ENCODE measurements at regions not wholly inside any gene's neighbourhood (a gene's known extent, or its start where the extent isn't known, plus 50 kb on each side); places are given as distances from the start of the nearest gene placed in this dataset.
A peak's percentile ranks its signal among the peaks of the same experiment; 100 is the strongest.

DNA sequence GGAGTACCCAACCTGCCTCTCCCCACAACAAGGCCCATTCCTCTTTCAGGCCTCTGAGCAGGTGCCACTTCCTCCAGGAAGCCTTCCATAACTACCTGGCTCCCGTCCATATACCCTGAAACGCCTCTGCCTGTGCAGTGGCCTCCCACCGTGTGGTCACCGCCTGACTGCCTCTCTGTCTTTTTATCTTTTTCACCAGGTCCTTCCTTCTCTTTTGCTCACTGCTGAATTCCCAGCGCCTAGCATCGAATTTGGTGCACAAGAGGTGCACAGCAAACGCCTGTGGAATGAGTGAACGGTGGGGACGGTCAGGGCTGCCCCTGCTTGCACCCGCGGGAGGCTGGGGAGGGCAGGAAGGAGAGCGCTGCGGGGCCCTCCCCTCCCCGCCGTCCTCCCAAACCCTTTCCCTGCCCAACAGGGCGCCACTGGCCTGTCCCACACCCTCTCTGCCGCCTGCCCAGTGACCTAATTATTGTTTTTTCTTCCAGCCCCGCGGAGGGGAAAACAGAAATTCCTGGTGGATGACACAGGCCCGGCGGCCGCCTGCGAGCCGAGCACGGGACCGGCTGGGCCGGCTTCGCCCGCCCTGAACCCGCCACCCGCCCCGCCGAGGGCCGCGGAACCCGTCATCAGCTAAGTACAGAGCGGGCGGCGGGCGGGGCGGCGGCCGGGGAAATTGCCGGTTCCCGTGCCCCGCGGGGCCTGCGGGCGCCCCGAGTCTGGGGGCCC is 140.1 kb downstream of the SMAD6 start:
- TF ChIP-seq CTCF (IDR thresholded peaks at IDR 0.05), result peak in 1 of 4 experiments; percentile 10
- TF ChIP-seq POLR2A (IDR thresholded peaks at IDR 0.05), result peak; percentile 13
- TF ChIP-seq POLR2AphosphoS5 (IDR thresholded peaks at IDR 0.05), result peak; percentile 36

All from prostate gland (tissue), 2 donors.